Raji (cell line): ENCODE measurements at regions not wholly inside any gene's neighbourhood (a gene's known extent, or its start where the extent isn't known, plus 50 kb on each side); places are given as distances from the start of the nearest gene placed in this dataset.

Experiments used
- POLR2A ChIP-seq: IDR thresholded peaks from 2 replicates; pipeline ENCODE4 v1.6.1; 2011; ENCODE audit warnings: low read depth, low read length, control low read depth; ENCODE audit not compliant: insufficient read depth

DNA sequence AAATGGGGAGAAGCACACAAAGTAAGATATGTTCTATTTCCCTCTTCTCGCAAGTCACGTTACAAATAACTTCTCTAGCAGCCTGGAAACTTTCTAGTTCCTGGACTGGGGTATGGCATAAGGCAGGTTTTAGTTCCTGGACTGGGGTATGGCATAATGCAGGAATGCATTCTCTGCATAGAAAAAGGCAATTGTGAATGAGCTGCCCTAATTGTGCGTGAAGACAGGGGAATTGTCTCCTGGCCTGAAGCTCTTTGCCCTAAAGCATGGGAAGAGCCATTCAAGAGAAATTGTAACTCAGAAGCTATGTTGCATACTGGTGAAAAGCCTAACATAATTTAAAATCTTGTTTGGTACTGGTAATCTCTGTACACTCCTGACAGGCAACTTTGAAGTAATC is 54.3 kb upstream of the CBLB start:
- no peak for TF ChIP-seq POLR2A

DNA sequence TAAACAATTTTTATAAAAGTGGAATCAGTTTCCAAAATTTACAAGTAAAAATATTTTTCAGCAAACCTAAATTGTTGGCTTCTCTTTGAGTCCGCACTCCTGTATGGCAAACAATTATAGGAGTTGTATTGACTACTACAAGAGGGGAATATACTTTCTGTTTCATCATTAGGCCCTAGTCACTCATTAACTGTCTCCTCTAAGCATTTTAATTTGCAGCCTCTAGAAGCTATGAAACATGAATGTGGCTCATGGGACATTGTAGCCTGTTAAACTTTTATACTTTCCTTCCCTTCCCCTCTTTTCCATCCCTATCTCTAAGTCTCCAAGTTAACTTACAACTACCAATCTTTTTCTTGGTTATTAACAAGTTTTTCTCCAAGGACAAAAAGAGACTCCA is 58.9 kb upstream of the CBLB start:
- TF ChIP-seq POLR2A, result no peak

DNA sequence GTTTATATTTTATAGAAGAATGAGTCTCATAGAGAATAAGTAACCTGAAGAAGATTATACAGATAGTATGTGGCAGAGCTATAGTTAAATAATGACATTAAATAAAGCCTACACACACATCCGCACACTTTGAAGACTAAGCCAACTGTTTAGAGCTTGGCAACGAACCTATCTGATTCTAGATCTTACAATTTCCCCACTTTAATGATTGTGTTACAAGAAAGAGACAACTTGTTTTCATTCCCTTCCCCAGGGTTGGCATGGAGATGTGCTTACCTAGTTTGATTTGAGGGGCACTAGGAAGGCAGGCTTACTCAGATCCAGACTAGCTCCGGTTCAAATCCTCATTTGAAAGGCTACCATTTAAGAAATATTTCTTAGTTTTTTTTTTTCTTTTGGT is 61.9 kb upstream of the CBLB start:
- TF ChIP-seq POLR2A, result no peak

DNA sequence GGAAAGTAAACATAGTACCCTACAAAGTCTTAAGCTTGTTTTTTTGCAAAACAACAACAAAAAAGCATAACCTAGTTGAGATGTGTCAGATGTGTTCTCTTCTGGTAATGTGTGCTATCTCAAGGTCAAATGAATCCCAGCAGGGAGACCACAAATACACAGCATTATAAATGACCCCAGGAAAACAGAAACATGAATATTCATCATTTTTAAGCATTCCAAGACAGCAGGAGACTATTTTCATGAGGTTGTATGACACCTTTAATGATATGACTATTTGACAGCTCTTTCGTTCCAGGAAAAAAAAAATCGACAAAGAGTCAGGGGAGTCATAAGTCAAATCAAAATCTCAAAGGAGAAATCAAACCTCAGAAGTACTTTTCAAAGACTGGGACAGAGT is 62.7 kb upstream of the CBLB start:
- TF ChIP-seq POLR2A, result no peak

DNA sequence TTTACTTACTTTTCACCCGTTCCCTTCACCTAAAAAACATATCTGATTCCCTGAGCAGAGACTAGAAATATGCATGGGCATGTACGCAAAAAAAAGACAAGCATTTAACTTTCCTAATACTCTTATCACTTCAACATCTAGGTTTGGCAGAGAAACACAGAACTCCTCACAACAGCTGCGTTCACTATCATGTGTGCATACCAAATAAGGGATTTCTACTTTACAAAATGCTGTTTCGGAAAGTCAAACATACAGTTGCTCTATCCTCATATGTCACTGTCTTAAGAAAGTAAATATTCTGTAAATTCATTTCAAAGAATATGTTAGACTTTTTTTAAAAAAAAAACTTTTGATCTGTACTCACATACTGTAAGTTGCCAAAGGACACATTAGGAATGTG is 65.1 kb upstream of the CBLB start:
- TF ChIP-seq POLR2A, result no peak

DNA sequence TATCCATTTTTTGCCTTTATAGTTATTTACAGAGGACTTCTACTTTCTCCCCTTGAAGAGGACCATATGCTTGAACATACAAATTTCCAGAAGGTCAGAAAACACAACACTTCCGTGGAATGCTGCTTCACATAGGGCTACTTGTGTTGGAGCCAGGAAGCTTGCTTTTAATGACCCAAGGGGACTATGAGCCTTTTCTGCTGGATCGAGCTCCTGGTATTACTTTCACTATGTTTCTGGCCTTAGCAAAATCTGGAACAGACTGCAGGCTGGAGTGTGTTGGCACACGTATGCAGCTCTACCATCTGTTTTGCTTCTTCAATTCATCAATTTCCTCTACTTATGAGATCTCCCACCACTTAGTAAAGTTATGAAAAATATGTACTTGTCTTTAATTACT is 69.3 kb upstream of the CBLB start:
- no peak for TF ChIP-seq POLR2A

DNA sequence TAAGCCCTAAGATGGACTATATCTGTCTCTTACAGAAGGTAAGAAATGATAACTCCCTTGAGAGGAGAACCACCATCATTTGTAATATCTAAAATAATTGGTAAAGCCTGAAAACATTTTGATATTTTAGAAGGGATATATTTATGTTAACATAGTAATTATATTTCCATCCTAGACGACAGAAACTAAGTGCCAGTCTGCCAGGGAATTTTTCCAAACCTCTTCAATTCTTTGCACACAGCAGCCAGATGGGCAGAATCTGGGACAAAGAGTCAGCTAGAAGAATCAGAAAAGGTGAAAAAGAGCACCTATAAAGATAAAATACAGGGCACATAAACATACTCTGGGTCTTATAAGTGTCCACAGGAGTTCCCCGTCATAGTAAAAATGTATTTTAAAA is 70.0 kb upstream of the CBLB start:
- no peak for TF ChIP-seq POLR2A

DNA sequence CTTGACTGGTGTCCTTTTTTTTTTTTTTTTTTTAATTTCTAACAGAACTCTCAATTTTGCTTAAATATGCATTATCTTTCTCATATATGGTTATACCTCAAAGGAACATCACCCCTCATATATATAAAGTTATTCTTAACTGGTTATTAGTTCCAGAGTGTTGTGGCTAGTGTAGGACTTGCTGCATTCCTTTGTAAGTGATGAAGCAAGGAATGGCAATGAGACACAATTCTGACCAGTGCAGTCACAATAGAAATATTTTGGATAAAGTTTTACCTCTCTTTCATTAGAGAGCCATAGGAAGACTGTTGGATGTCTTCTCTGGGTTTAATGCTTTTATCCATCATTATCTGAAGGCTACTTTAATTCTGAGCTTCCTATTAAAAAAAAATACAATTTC is 75.5 kb upstream of the CBLB start:
- TF ChIP-seq POLR2A, result no peak

DNA sequence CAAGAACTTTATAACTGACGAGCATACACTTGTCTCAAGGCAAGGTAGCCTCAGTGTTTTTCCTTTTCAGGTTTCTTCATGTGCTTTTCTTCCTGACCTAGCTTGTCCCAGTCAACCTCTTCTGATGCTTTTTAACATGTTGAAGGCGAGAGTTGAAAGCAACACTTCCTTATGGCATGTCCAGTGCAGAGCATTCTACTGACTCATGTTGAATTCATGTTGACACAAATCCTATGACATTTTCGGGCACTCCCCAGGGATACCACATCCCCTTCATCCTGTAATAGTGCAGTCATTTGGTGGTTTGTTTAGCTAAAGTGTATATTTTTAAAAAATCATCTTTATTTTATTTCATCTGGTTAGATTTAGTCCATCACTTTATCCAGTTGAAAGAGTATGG is 75.9 kb upstream of the CBLB start:
- TF ChIP-seq POLR2A, result no peak

DNA sequence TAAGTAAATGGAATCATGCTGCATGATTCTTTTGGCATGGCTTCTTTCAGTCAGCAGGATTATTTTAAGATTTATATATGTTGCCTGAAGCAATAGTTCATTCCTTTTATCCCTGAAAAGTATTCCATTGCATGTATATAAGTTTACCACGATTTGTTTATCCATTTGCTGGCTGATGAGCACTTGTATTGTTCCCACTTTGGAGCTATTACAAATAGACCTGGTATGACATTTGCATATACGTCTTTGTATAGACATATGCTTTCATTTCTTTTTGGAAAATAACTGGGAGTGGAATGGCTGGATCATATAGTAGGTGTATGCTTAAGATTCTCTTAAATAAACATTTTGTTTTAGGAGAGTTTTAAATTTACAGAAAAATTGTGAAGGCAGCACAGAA is 79.3 kb upstream of the CBLB start:
- no peak for TF ChIP-seq POLR2A

DNA sequence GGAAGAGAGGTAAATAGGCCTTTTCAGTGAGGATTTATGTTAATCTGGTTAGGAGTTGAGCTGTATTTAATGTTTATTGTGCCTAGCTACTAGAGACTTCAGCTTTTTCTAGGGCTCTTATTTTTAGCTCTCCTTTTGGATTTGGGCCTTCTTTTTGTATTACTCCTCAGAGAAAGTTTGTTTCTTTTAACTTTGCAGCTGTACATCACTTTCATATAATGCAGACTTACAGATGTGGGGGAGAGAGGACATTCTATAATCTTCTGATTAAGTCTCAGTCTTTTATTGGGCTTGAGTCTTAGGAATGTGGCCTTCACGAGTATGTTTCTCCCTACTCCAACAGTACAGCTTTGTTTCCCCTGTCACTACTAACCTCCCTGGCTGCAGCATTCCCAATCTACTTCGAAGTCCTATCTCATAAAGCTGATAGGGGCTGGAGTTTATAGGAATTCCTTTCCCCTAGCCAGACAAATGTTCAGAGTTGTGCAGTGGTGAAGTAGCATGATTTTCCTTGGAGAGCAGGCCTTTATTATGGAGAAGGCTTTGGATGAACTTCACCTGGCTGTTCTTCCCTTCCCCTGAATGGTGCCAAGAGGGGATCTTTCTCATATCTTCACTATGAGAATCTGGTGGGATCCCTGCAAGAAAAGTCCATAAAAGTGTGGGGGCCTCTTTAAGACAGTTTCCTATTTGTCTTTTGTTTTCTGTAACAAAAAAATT is 82.2 kb upstream of the CBLB start:
- TF ChIP-seq POLR2A, result no peak

DNA sequence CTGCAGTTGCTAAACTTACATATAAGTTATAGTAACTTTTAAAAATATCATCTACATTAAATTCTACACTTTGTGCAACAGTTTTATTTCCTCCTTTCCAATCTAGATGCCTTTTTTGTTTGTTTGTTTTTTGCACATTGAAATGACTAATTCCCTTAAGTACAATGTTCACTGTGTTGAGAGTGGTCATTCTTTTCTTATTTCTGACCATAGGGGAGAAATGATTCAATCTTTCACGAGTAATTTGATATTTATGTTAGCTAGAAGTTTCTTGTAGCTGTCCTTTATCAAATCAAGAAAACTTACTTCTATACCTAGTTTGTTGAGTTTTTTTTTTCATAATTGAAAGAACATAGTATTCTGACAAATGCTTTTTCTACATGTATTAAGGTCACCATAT is 85.0 kb upstream of the CBLB start:
- TF ChIP-seq POLR2A, result no peak

DNA sequence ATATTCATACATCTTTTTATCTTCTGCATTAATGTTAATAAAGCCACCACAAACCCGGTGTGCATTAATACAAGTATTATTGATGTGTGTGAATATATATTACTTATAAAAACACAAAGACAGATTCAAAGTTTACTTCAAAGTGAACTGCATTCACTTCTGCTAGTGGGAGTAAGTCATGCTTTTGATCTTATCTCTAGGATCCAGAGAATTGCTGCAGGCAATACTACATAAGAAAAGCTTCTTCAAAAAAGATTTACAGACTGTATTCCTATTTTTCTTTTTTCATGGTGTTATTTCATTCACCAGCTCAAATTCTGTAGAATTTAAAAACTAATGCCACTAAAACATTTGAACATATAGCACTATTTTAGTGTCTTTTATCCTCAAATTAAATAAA is 87.5 kb upstream of the CBLB start:
- TF ChIP-seq POLR2A, result no peak

DNA sequence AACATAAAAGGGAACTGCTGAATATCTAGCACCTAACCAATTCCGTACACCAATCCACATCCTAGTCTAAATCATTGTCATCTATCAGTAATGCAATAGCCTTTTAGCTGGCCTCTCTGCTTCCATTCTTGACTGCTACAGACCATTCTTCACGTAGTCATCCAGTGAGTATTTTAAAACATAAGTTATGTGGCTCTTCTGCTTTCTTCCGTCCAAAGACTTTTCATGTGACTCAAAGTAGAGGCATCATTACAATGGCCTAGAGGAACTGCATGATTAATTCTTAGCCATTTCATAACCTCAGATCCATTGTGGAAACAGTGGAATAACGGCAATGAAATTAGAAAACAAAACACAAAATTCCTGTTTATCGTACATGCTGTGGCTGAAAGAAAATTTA is 88.9 kb upstream of the CBLB start:
- TF ChIP-seq POLR2A, result no peak

DNA sequence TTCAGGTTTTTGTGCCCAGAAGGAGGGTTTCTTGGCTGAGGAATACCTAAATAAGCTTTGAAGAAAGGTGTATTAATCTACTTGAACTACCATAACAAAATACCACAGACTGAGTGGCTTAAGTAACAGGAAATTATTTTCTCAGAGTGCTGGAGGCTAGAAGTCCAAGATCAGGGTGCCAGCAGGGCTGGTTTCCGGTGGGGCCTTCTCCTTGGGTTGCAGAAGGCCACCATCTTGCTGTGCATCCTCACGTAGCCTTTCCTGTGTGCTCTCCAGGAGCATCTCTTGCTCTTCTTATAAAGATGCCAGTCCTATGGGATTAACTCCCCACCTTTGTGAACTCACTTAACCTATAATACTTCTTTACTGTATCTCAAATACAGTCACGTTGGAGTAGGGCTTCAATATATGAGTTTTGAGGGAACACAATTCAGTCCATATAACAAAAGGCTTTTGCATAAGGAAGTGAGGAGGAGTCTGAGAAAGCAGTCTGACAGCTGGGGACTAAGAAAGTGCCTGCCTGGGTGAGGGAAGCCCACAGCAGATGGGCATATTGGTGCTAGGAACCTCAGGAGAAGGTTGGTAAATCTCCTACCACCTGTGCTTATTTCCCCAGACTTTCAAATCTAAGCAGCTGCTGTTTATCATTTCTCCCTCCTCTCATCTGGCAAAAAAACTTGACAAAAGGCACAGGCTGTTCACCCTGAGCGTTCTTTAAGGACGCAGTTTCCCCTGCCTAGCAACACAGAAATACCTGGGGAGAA is 89.6 kb upstream of the CBLB start:
- TF ChIP-seq POLR2A, result no peak

DNA sequence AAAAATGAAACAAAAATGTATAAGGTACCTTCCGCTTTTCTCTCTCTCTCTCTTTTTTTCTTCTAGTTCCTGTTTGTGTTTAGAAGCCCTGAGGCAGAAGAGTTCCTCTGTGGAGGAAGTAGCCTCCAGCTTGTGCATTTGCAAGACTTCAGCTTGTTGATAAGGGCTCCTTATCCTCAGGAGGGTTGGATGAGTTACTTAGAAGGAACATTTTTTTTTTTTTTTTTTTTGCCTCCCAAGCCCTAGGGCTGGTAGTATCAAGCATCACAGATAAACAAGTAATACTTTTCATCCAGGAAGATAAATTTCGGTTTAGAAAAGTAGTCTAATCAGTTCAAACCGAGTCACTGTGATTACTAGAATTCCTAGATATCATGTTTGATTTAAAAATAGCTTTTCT is 91.0 kb upstream of the CBLB start:
- TF ChIP-seq POLR2A, result no peak

DNA sequence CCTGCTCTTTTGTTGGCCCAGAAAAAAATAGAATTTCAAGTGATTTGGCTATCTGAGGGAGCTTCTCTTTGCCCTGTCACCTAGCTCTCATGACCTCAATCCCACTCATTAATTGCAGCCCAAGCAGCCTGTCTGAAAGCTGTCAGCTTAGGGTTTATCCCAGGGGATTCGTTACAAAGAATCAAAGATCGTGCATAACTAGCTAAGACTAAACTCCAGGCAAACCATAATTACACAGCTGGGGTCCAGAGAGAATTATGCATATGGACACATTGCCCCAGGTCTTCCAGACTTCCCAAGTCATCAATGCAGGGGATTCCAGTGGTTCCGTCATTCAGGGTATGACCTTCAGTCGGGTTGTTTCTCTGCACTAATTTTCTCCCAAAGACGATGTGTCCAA is 91.6 kb upstream of the CBLB start:
- no peak for TF ChIP-seq POLR2A
